Tibial artery (tissue), 4 donors: ENCODE measurements at regions not wholly inside any gene's neighbourhood (a gene's known extent, or its start where the extent isn't known, plus 50 kb on each side); places are given as distances from the start of the nearest gene placed in this dataset.

ENCODE experiments used
- DNase-seq, 2 donors: peaks; one replicate each; pipeline ENCODE4 v3.0.0-alpha.2; 2019
- H3K27ac ChIP-seq, 2 donors: fragments of 200-600 bp; sonication (generic) in 1 of 2; 1 replicate in 1 of 2; 2 replicates in 1 of 2; pipeline ENCODE4 v1.5.1; 2018 to 2019; ENCODE audit warnings: mild to moderate bottlenecking in 1 of 2
- H3K27me3 ChIP-seq, 2 donors: fragments of 200-600 bp; sonication (generic) in 1 of 2; one replicate each; pipeline versions ENCODE4 v1.5.1 to v1.6.0; 2016 to 2019
- H3K36me3 ChIP-seq, 3 donors: fragments of 200-600 bp; sonication (generic) in 2 of 3; one replicate each; pipeline ENCODE4 v1.5.1; 2016 to 2019; ENCODE audit warnings: mild to moderate bottlenecking in 2 of 3
- H3K4me1 ChIP-seq, 4 donors: fragments of 200-600 bp; sonication (generic) in 2 of 4; 1 replicate in 3 of 4; 2 replicates in 1 of 4; pipeline ENCODE4 v1.5.1; 2016 to 2019
- H3K4me3 ChIP-seq, 2 donors: fragments of 200-600 bp; sonication (generic) in 1 of 2; 1 replicate in 1 of 2; 2 replicates in 1 of 2; pipeline ENCODE4 v1.5.1; 2018 to 2019; ENCODE audit warnings: mild to moderate bottlenecking in 2 of 2
- H3K9me3 ChIP-seq, 3 donors: fragments of 200-600 bp; sonication (generic) in 1 of 3; one replicate each; pipeline ENCODE4 v1.5.1; 2016 to 2019
- CTCF ChIP-seq, 2 experiments: fragments of 200-600 bp in 1 of 2; fragments of 450-650 bp in 1 of 2; IDR thresholded peaks; one replicate each; pipeline ENCODE4 v1.5.1; 2017 to 2019; ENCODE audit warnings: antibody characterized with exemption in 2 of 2, mild to moderate bottlenecking in 1 of 2, moderate library complexity in 1 of 2
- intact Hi-C: fragments of 100-400 bp; cut with DNase I; formaldehyde crosslinking; loops from one replicate; pipeline ENCODE4 v1.15.0; 2023; ENCODE audit warnings: low total_unique reads

GRCh38 chr20:60143261-60143842 is 185.1 kb downstream of the CDH26 start:
- intact Hi-C loops = no loop called here
- no peak for DNase-seq
- Histone ChIP-seq H3K36me3 (no peaks in the 10 kb centered on the region), H3K4me3 (no peak overlapping the region), H3K4me1 (no peaks in the 10 kb centered on the region), H3K27me3 (no peaks in the 10 kb centered on the region), H3K27ac (no peak overlapping the region), H3K9me3 (no peaks in the 10 kb centered on the region)
- TF ChIP-seq CTCF (IDR thresholded peaks at IDR 0.05) = no peak

- Histone ChIP-seq H3K4me1 (no peaks in the 10 kb centered on the region), H3K4me3 (no peak overlapping the region), H3K9me3 (no peaks in the 10 kb centered on the region), H3K36me3 (no peaks in the 10 kb centered on the region), H3K27ac (no peak overlapping the region), H3K27me3 (no peaks in the 10 kb centered on the region)
- no peak for DNase-seq
- intact Hi-C loops = no loop called here
- TF ChIP-seq CTCF (IDR thresholded peaks at IDR 0.05) = no peak
Measured at GRCh38 chr20:60144404-60144803, 186.2 kb downstream of the CDH26 start.

- intact Hi-C loops = no loop called here
- Histone ChIP-seq H3K4me1 (no peaks in the 10 kb centered on the region), H3K4me3 (no peak overlapping the region), H3K36me3 (no peaks in the 10 kb centered on the region), H3K27ac (no peak overlapping the region), H3K9me3 (no peaks in the 10 kb centered on the region), H3K27me3 (no peaks in the 10 kb centered on the region)
- DNase-seq = no peak
- no peak for TF ChIP-seq CTCF (IDR thresholded peaks at IDR 0.05)
Measured at GRCh38 chr20:60144974-60145527, 186.8 kb downstream of the CDH26 start.

- H3K27me3 ChIP-seq = no peaks in the 10 kb centered on the region
- DNase-seq = no peak
- no peak overlapping the region for H3K4me3 ChIP-seq
- H3K4me1 ChIP-seq = no peaks in the 10 kb centered on the region
- no peak for TF ChIP-seq CTCF (IDR thresholded peaks at IDR 0.05)
- H3K9me3 ChIP-seq = no peaks in the 10 kb centered on the region
- H3K36me3 ChIP-seq = no peaks in the 10 kb centered on the region
- no peak overlapping the region for H3K27ac ChIP-seq
- intact Hi-C loops = no loop called here
Measured at GRCh38 chr20:60147004-60147403, 188.8 kb downstream of the CDH26 start.

- no peak for TF ChIP-seq CTCF (IDR thresholded peaks at IDR 0.05)
- intact Hi-C loops = no loop called here
- H3K4me1 ChIP-seq = no peaks in the 10 kb centered on the region
Measured at GRCh38 chr20:60148885-60149284, 190.7 kb downstream of the CDH26 start.

GRCh38 chr20:60152792-60153191 is 194.6 kb downstream of the CDH26 start:
- no peak for TF ChIP-seq CTCF (IDR thresholded peaks at IDR 0.05)
- no peaks in the 10 kb centered on the region for H3K4me1 ChIP-seq

More at GRCh38 chr20:60148885-60149284, 190.7 kb downstream of the CDH26 start:
- DNase-seq = no peak
- H3K9me3 ChIP-seq = no peaks in the 10 kb centered on the region
- H3K27me3 ChIP-seq = no peaks in the 10 kb centered on the region
- no peak overlapping the region for H3K27ac ChIP-seq
- no peaks in the 10 kb centered on the region for H3K36me3 ChIP-seq
- H3K4me3 ChIP-seq = no peak overlapping the region

More at GRCh38 chr20:60152792-60153191, 194.6 kb downstream of the CDH26 start:
- no peaks in the 10 kb centered on the region for H3K9me3 ChIP-seq
- H3K27ac ChIP-seq = no peak overlapping the region
- no peaks in the 10 kb centered on the region for H3K36me3 ChIP-seq
- no peak for DNase-seq
- intact Hi-C loops = no loop called here
- no peak overlapping the region for H3K4me3 ChIP-seq
- no peaks in the 10 kb centered on the region for H3K27me3 ChIP-seq
